A549 (cell line): ENCODE measurements at regions not wholly inside any gene's neighbourhood (a gene's known extent, or its start where the extent isn't known, plus 50 kb on each side); places are given as distances from the start of the nearest gene placed in this dataset.

Experiments
- ATAC-seq, 2 experiments: fragments of 200-7000 bp in 1 of 2; fragments of >200 bp in 1 of 2; cut with Nextera tagmentation in 1 of 2; cut with Tn5 transposase in 1 of 2; 3 replicates each; pipeline versions ENCODE4 v1.8.0 to v1.9.1; 2018 to 2020; ENCODE audit warnings: mild to moderate bottlenecking in 1 of 2, moderate library complexity in 1 of 2
- CTCF ChIA-PET: fragments of 300-600 bp; sonication (Branson Sonifier 250); formaldehyde crosslinking; extraction: SDS; loops from one replicate; lab custom pipeline; 2021; ENCODE audit warnings: antibody characterized with exemption, inconsistent platforms; lab: Yijun Ruan, JAX
- POLR2A ChIA-PET: fragments of 350-600 bp; formaldehyde crosslinking; extraction: SDS; loops from one replicate; lab custom pipeline; 2021; ENCODE audit warnings: antibody characterized with exemption, inconsistent platforms; lab: Yijun Ruan, JAX
- DNase-seq, 2 experiments: peaks; one replicate each; pipeline versions ENCODE4 v3.0.0 to v3.0.0-alpha.2; 2011 to 2016; ENCODE audit warnings: low read depth in 1 of 2, low spot score in 1 of 2
- FAIRE-seq: peaks from 2 replicates; lab custom pipeline; 2011; peaks lifted over from hg19 to GRCh38; lab: Jason Lieb, UNC
- H3K27ac ChIP-seq, 2 experiments: fragments of >200 bp; sonication (Bioruptor Twin); formaldehyde crosslinking; 3 replicates each; pipeline ENCODE4 v1.5.1; 2016 to 2017
- H3K4me1 ChIP-seq: fragments of >200 bp; sonication (Bioruptor Twin); formaldehyde crosslinking; 3 replicates; pipeline ENCODE4 v1.6.1; 2016
- H3K4me2 ChIP-seq: fragments of >200 bp; sonication (Bioruptor Twin); formaldehyde crosslinking; 3 replicates; pipeline ENCODE4 v1.6.1; 2016
- H3K4me3 ChIP-seq: fragments of >200 bp; sonication (Bioruptor Twin); formaldehyde crosslinking; 3 replicates; pipeline ENCODE4 v1.5.1; 2016
- H3K9me3 ChIP-seq: fragments of >200 bp; sonication (Bioruptor Twin); formaldehyde crosslinking; 3 replicates; pipeline ENCODE4 v1.6.1; 2016
- ATOH8 ChIP-seq: fragments of 250-450 bp; sonication (Bioruptor Pico); IDR thresholded peaks from 2 replicates; pipeline ENCODE4 v1.5.0; 2020; ENCODE audit warnings: low read depth, mild to moderate bottlenecking, moderate library complexity
- CEBPB ChIP-seq, 2 experiments: fragments of >200 bp in 1 of 2; sonication (Bioruptor Twin) in 1 of 2; formaldehyde crosslinking in 1 of 2; IDR thresholded peaks; 2 replicates each; pipeline ENCODE4 v1.6.1; 2012 to 2016
- EHF ChIP-seq: fragments of 250-450 bp; sonication (Bioruptor Pico); IDR thresholded peaks from 2 replicates; pipeline ENCODE4 v1.5.0; 2020; ENCODE audit warnings: mild to moderate bottlenecking
- EHMT2 ChIP-seq: fragments of 200-600 bp; sonication (generic); IDR thresholded peaks from 2 replicates; pipeline ENCODE4 v1.6.1; 2016; ENCODE audit warnings: antibody characterized with exemption, low read depth, mild to moderate bottlenecking, moderate library complexity
- ESRRA ChIP-seq: fragments of 150-350 bp; IDR thresholded peaks from 2 replicates; pipeline ENCODE4 v1.6.1; 2014; ENCODE audit warnings: mild to moderate bottlenecking, low read length, borderline replicate concordance
- GATA3 ChIP-seq: IDR thresholded peaks from 2 replicates; pipeline ENCODE4 v1.6.1; 2012; ENCODE audit warnings: borderline replicate concordance
- HES2 ChIP-seq: fragments of >200 bp; sonication (Bioruptor Twin); formaldehyde crosslinking; IDR thresholded peaks from 2 replicates; pipeline ENCODE4 v1.6.1; 2016
- HEYL ChIP-seq: fragments of 250-450 bp; sonication (Bioruptor Pico); IDR thresholded peaks from 2 replicates; pipeline ENCODE4 v1.8.0; 2021; ENCODE audit warnings: mild to moderate bottlenecking, moderate library complexity
- JUN ChIP-seq, 2 experiments: fragments of >200 bp; sonication (Bioruptor Twin); formaldehyde crosslinking; IDR thresholded peaks; 2 replicates in 1 of 2; 3 replicates in 1 of 2; pipeline ENCODE4 v1.6.1; 2016 to 2017
- MAZ ChIP-seq: fragments of 150-350 bp; IDR thresholded peaks from 2 replicates; pipeline ENCODE4 v1.6.1; 2014; ENCODE audit warnings: antibody characterized with exemption, low read depth, low read length, borderline replicate concordance
- MYC ChIP-seq: IDR thresholded peaks from 2 replicates; pipeline ENCODE4 v1.6.1; 2012; ENCODE audit warnings: mild to moderate bottlenecking, inconsistent platforms, low read length, improper control_type of control experiment, borderline replicate concordance
- PBX3 ChIP-seq: IDR thresholded peaks from 2 replicates; pipeline ENCODE4 v1.6.1; 2012
- POLR2A ChIP-seq: IDR thresholded peaks from 2 replicates; pipeline ENCODE4 v1.6.1; 2012; ENCODE audit warnings: mild to moderate bottlenecking, low read length
- REST ChIP-seq: fragments of 200-600 bp; sonication (generic); IDR thresholded peaks from 2 replicates; pipeline ENCODE4 v1.6.1; 2016; ENCODE audit warnings: antibody characterized with exemption, mild to moderate bottlenecking, moderate library complexity
- RFX5 ChIP-seq: fragments of 450-650 bp; IDR thresholded peaks from 2 replicates; pipeline ENCODE4 v1.7.1; 2014; ENCODE audit warnings: antibody characterized with exemption, mild to moderate bottlenecking, moderate library complexity
- SMC3 ChIP-seq: fragments of >200 bp; sonication (Bioruptor Twin); formaldehyde crosslinking; IDR thresholded peaks from 3 replicates; pipeline ENCODE4 v1.6.1; 2018; ENCODE audit warnings: inconsistent platforms
- USF2 ChIP-seq: fragments of 450-650 bp; IDR thresholded peaks from 2 replicates; pipeline ENCODE4 v1.6.1; 2014; ENCODE audit warnings: antibody characterized with exemption
- ZSCAN20 ChIP-seq: fragments of 250-450 bp; sonication (Bioruptor Pico); IDR thresholded peaks from 2 replicates; pipeline ENCODE4 v1.8.0; 2022; ENCODE audit warnings: mild to moderate bottlenecking, moderate library complexity
- WGBS: methylation state at CpG from one replicate; pipeline ENCODE4 v1.1.6; 2017; ENCODE audit errors: missing lambda C conversion rate; 5-methylcytosine and 5-hydroxymethylcytosine counted together

GRCh38 chr22:27614006-27614649, 187.4 kb downstream of the MN1 start:
- FAIRE-seq (no peak), ATAC-seq (no peak), DNase-seq (no peak)
- no peak overlapping the region for H3K27ac ChIP-seq
- no peak overlapping the region for H3K4me2 ChIP-seq
- WGBS: 85% methylated on average over 38 of the region's 56 CpGs
- ChIA-PET POLR2A (no interaction called here), CTCF (interaction anchor here (1.2 kb wide), 1 partner anchor 13 kb away, joined by 4 read pairs; no protein-coding TSS in a partner anchor)
- H3K4me1 ChIP-seq: no peaks in the 10 kb centered on the region
- no peaks in the 10 kb centered on the region for H3K9me3 ChIP-seq
- TF ChIP-seq ATOH8 (CRISPR knock-in tag): no peak
- no peak for TF ChIP-seq ESRRA
- TF ChIP-seq REST: no peak
- no peak for TF ChIP-seq MAZ
- TF ChIP-seq EHMT2: no peak
- no peak for TF ChIP-seq JUN (IDR thresholded peaks at IDR 0.05)
- no peak for TF ChIP-seq HES2
- TF ChIP-seq POLR2A: no peak
- TF ChIP-seq CEBPB (IDR thresholded peaks at IDR 0.05): no peak
- TF ChIP-seq RFX5: no peak
- no peak overlapping the region for H3K4me3 ChIP-seq

GRCh38 chr22:27614650-27615007, 186.9 kb downstream of the MN1 start:
- 50% methylated on average over 7 of the region's 10 CpGs for WGBS
- H3K4me3 ChIP-seq: no peak overlapping the region
- no peak overlapping the region for H3K27ac ChIP-seq
- FAIRE-seq: no peak
- TF ChIP-seq GATA3 (no peak), MYC (no peak), JUN (IDR thresholded peaks at IDR 0.05) (no peak), PBX3 (no peak)
- H3K4me2 ChIP-seq: no peak overlapping the region
- POLR2A ChIA-PET: no interaction called here
- no peaks in the 10 kb centered on the region for H3K9me3 ChIP-seq
- DNase-seq: no peak
- CTCF ChIA-PET: no interaction called here
- no peak for ATAC-seq
- no peaks in the 10 kb centered on the region for H3K4me1 ChIP-seq

GRCh38 chr22:27615408-27615807, 186.1 kb downstream of the MN1 start:
- CTCF ChIA-PET: no interaction called here
- POLR2A ChIA-PET: no interaction called here
- Histone ChIP-seq H3K9me3 (no peaks in the 10 kb centered on the region), H3K4me3 (no peak overlapping the region), H3K4me2 (no peak overlapping the region), H3K27ac (no peak overlapping the region), H3K4me1 (no peaks in the 10 kb centered on the region)
- 93% methylated on average over 11 of the region's 12 CpGs for WGBS
- DNase-seq: no peak
- ATAC-seq: no peak
- TF ChIP-seq ZSCAN20 (CRISPR knock-in tag) (no peak), HEYL (no peak), USF2 (no peak), HES2 (no peak), EHF (CRISPR knock-in tag) (no peak), JUN (IDR thresholded peaks at IDR 0.05) (no peak), SMC3 (no peak)
- FAIRE-seq: no peak
